ENCODE measurements at regions not wholly inside any gene's neighbourhood (a gene's known extent, or its start where the extent isn't known, plus 50 kb on each side); places are given as distances from the start of the nearest gene placed in this dataset.
A peak's percentile ranks its signal among the peaks of the same experiment; 100 is the strongest.

- DNase-seq (ENCODE audit: low read depth), result peak; percentile 47
Measured at GRCh38 chr18:11553098-11553940, 56.1 kb upstream of the SLC35G4 start.

- no peak for DNase-seq (ENCODE audit: low read depth)
Measured at GRCh38 chr18:11548916-11549551, 60.4 kb upstream of the SLC35G4 start.

GRCh38 chr18:11548396-11548795 lies 61.0 kb upstream of the SLC35G4 start:
- no peak for DNase-seq (ENCODE audit: low read depth)

GRCh38 chr18:11544060-11544633 lies 65.2 kb upstream of the SLC35G4 start:
- DNase-seq (ENCODE audit: low read depth), result no peak

- no peak for DNase-seq (ENCODE audit: low read depth)
Measured at GRCh38 chr18:11541179-11541578, 68.2 kb upstream of the SLC35G4 start.

GRCh38 chr18:11533942-11534496 lies 75.4 kb upstream of the SLC35G4 start:
- DNase-seq (ENCODE audit: low read depth), result no peak

- DNase-seq (ENCODE audit: low read depth), result no peak
Measured at GRCh38 chr18:11533513-11533890, 75.9 kb upstream of the SLC35G4 start.

- DNase-seq (ENCODE audit: low read depth), result no peak
Measured at GRCh38 chr18:11532758-11533512, 76.5 kb upstream of the SLC35G4 start.

GRCh38 chr18:11529081-11529480 lies 80.3 kb upstream of the SLC35G4 start:
- DNase-seq (ENCODE audit: low read depth), result no peak

- no peak for DNase-seq (ENCODE audit: low read depth)
Measured at GRCh38 chr18:11526675-11527074, 82.7 kb upstream of the SLC35G4 start.

GRCh38 chr18:11523804-11524203 lies 85.6 kb upstream of the SLC35G4 start:
- DNase-seq (ENCODE audit: low read depth), result no peak

GRCh38 chr18:11522992-11523391 lies 86.4 kb upstream of the SLC35G4 start:
- DNase-seq (ENCODE audit: low read depth), result peak; percentile 28

- no peak for DNase-seq (ENCODE audit: low read depth)
Measured at GRCh38 chr18:11521853-11522252, 87.5 kb upstream of the SLC35G4 start.

GRCh38 chr18:11520536-11520935 lies 88.9 kb upstream of the SLC35G4 start:
- peak; percentile 62 for DNase-seq (ENCODE audit: low read depth)

GRCh38 chr18:11518788-11519685 lies 90.4 kb upstream of the SLC35G4 start:
- peak; percentile 70 for DNase-seq (ENCODE audit: low read depth)

- no peak for DNase-seq (ENCODE audit: low read depth)
Measured at GRCh38 chr18:11517704-11518103, 91.7 kb upstream of the SLC35G4 start.

- DNase-seq (ENCODE audit: low read depth), result no peak
Measured at GRCh38 chr18:11516751-11517503, 92.5 kb upstream of the SLC35G4 start.

- DNase-seq (ENCODE audit: low read depth), result no peak
Measured at GRCh38 chr18:11514267-11514666, 95.1 kb upstream of the SLC35G4 start.

- peak; percentile 60 for DNase-seq (ENCODE audit: low read depth)
Measured at GRCh38 chr18:11512096-11513025, 97.0 kb upstream of the SLC35G4 start.

All from RPMI7951 (cell line).